ENCODE measurements at regions not wholly inside any gene's neighbourhood (a gene's known extent, or its start where the extent isn't known, plus 50 kb on each side); places are given as distances from the start of the nearest gene placed in this dataset.

- no peak for TF ChIP-seq CEBPB (IDR thresholded peaks at IDR 0.05)
- TF ChIP-seq, protein P1, sequence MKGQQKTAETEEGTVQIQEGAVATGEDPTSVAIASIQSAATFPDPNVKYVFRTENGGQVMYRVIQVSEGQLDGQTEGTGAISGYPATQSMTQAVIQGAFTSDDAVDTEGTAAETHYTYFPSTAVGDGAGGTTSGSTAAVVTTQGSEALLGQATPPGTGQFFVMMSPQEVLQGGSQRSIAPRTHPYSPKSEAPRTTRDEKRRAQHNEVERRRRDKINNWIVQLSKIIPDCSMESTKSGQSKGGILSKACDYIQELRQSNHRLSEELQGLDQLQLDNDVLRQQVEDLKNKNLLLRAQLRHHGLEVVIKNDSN (IDR thresholded peaks at IDR 0.05), result no peak
- no peak for TF ChIP-seq TAF1 (IDR thresholded peaks at IDR 0.05; ENCODE audit: low read depth)
- no peak for TF ChIP-seq CREB1 (IDR thresholded peaks at IDR 0.05; ENCODE audit: low read depth)
- no peak for TF ChIP-seq FOXM1 (IDR thresholded peaks at IDR 0.05; ENCODE audit: borderline replicate concordance, low read depth)
- TF ChIP-seq EP300 (IDR thresholded peaks at IDR 0.05; ENCODE audit: borderline replicate concordance), result no peak
Measured at GRCh38 chr3:128563439-128563838, 70.4 kb upstream of the GATA2 start.

All from Ishikawa (cell line).